Fibroblast of pulmonary artery (primary cell): ENCODE measurements at regions not wholly inside any gene's neighbourhood (a gene's known extent, or its start where the extent isn't known, plus 50 kb on each side); places are given as distances from the start of the nearest gene placed in this dataset.

ENCODE experiments used
- DNase-seq: peaks from one replicate; pipeline ENCODE4 v3.0.0-alpha.2; 2010; ENCODE audit warnings: low read depth
- H3K4me3 ChIP-seq: replicated peaks from 2 replicates; pipeline ENCODE4 v1.5.1; 2011; ENCODE audit warnings: low read depth, mild to moderate bottlenecking, control low read depth, low read length, moderate library complexity
- TF ChIP-seq, protein P1 (sequence below): IDR thresholded peaks from 2 replicates; pipeline ENCODE4 v1.5.1; 2011; ENCODE audit warnings: mild to moderate bottlenecking, control low read depth, low read length, inconsistent platforms; ENCODE audit errors: missing control alignments

GRCh38 chr4:18953613-18954012 is 932.1 kb upstream of the LCORL start:
- DNase-seq = no peak
- no peak overlapping the region for H3K4me3 ChIP-seq
- TF ChIP-seq, protein P1, sequence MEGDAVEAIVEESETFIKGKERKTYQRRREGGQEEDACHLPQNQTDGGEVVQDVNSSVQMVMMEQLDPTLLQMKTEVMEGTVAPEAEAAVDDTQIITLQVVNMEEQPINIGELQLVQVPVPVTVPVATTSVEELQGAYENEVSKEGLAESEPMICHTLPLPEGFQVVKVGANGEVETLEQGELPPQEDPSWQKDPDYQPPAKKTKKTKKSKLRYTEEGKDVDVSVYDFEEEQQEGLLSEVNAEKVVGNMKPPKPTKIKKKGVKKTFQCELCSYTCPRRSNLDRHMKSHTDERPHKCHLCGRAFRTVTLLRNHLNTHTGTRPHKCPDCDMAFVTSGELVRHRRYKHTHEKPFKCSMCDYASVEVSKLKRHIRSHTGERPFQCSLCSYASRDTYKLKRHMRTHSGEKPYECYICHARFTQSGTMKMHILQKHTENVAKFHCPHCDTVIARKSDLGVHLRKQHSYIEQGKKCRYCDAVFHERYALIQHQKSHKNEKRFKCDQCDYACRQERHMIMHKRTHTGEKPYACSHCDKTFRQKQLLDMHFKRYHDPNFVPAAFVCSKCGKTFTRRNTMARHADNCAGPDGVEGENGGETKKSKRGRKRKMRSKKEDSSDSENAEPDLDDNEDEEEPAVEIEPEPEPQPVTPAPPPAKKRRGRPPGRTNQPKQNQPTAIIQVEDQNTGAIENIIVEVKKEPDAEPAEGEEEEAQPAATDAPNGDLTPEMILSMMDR = no peak

- no peak for DNase-seq
- no peak overlapping the region for H3K4me3 ChIP-seq
- TF ChIP-seq, protein P1 = no peak
These were observed 923.9 kb upstream of the LCORL start for GRCh38 chr4:18945464-18945863.

GRCh38 chr4:18942874-18943273 is 921.3 kb upstream of the LCORL start:
- TF ChIP-seq, protein P1 = no peak
- H3K4me3 ChIP-seq = no peak overlapping the region
- DNase-seq = no peak

DNA sequence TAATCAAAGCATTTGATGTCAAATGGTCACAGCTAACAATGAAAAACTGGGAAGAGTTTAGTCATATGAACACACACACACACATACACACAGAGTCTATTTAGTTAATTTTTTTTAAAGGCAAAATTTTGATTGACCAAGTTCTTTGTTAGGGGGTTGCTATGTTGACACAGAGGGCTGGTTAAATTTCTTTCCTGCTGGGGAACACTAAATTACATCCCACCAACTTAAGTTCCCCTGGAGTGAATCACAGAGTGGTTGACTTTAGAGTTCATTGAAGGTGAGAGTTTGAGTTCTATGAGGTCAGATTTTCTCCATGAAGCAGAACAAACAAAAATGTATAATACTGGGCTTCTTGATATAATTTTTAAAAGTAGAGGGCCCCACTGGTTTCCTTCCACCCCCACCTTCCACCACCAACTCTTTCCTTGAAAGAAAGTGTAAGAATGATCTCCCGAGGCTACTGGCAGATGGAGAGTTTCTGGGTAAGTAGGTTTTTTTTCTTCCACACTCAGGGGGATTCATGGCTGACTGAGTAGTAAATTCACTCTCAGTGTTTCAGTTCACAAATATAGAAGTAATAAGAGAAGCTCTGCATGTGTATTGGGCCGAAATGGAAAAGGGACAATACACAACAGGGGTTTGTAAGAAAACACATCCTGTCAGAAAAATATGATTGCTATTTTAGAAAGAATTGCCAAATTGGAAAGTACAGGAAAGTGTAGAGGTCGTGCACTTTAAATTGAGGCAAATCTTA is 917.0 kb upstream of the LCORL start:
- TF ChIP-seq, protein P1 = no peak
- H3K4me3 ChIP-seq = no peak overlapping the region
- no peak for DNase-seq

DNA sequence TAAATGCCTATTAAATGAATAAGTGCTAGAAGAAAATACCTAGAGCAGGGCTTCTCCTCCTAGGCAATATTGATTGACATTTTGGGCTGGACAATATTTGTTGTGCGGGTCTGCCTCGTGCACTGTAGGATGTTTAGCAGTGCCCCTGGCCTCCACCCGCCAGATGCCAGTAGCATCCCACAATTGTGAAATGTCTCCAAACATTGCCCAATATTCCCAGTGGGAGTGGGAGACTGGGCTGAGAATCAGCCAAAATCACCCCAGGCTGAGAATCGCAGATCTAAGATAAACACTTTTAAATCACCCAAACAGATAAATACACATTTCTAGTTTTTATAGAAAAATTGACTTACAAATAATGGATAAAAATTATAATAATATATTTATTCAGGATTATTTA is 916.2 kb upstream of the LCORL start:
- TF ChIP-seq, protein P1 = no peak
- DNase-seq = no peak
- H3K4me3 ChIP-seq = no peak overlapping the region

DNA sequence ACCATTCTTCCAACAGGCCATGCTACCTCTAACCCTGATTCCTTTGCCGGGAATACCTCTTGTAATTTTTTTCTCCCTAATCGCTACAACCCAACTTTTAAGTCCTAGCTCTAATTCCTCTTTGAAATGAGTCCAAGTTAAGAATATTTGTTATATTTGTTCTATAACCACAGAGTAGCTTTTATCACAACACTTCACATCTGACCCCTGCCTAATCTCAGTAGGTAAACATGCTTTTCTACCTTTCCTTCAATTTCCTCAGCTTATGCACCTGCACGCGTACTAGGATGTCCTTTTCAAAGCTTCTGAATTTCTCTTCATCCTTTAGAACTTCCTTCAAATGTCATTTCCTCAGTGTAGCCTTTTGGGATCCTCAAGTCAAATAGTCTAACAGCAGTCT is 915.5 kb upstream of the LCORL start:
- H3K4me3 ChIP-seq = no peak overlapping the region
- DNase-seq = no peak
- TF ChIP-seq, protein P1 = no peak
